Mesendoderm (in vitro differentiated cells): ENCODE measurements at regions not wholly inside any gene's neighbourhood (a gene's known extent, or its start where the extent isn't known, plus 50 kb on each side); places are given as distances from the start of the nearest gene placed in this dataset.

Source experiments
- DNase-seq: peaks from one replicate; pipeline ENCODE4 v3.0.0; 2013
- H2AK5ac ChIP-seq: 2 replicates; pipeline ENCODE4 v1.6.1; 2013; ENCODE audit warnings: low read length, inconsistent platforms
- H2BK120ac ChIP-seq: 2 replicates; pipeline ENCODE4 v1.6.1; 2013; ENCODE audit warnings: low read depth, mild to moderate bottlenecking, low read length, moderate library complexity, mixed read lengths
- H2BK15ac ChIP-seq: replicated peaks from 2 replicates; pipeline ENCODE4 v1.6.1; 2013; ENCODE audit warnings: low read depth, mild to moderate bottlenecking, moderate library complexity
- H2BK5ac ChIP-seq: 2 replicates; pipeline ENCODE4 v1.6.1; 2013; ENCODE audit warnings: low read length, inconsistent platforms
- H3K18ac ChIP-seq: 2 replicates; pipeline ENCODE4 v1.6.1; 2013; ENCODE audit warnings: mild to moderate bottlenecking, low read length, mixed read lengths
- H3K23ac ChIP-seq: one replicate; pipeline ENCODE4 v1.6.1; 2013; ENCODE audit warnings: low read length
- H3K27ac ChIP-seq: 2 replicates; pipeline ENCODE4 v1.5.1; 2013; ENCODE audit warnings: low read depth, mild to moderate bottlenecking, inconsistent platforms, low read length, moderate library complexity
- H3K27me3 ChIP-seq: 2 replicates; pipeline ENCODE4 v1.6.1; 2013; ENCODE audit warnings: low read length, control low read depth, mild to moderate bottlenecking, inconsistent platforms; ENCODE audit not compliant: insufficient read depth, poor library complexity
- H3K36me3 ChIP-seq: 2 replicates; pipeline ENCODE4 v1.6.1; 2013; ENCODE audit warnings: low read length, inconsistent platforms; ENCODE audit not compliant: control insufficient read depth, insufficient read depth
- H3K4ac ChIP-seq: one replicate; pipeline ENCODE4 v1.6.1; 2013; ENCODE audit warnings: low read depth, mild to moderate bottlenecking, low read length, moderate library complexity
- H3K4me1 ChIP-seq: 2 replicates; pipeline ENCODE4 v1.6.1; 2013; ENCODE audit warnings: low read depth, low read length, inconsistent platforms; ENCODE audit not compliant: control insufficient read depth
- H3K4me2 ChIP-seq: 2 replicates; pipeline ENCODE4 v1.6.1; 2013; ENCODE audit warnings: low read length
- H3K4me3 ChIP-seq: 2 replicates; pipeline ENCODE4 v1.5.1; 2013; ENCODE audit warnings: mild to moderate bottlenecking, low read length
- H3K56ac ChIP-seq: one replicate; pipeline ENCODE4 v1.6.1; 2013; ENCODE audit warnings: low read length
- H3K79me1 ChIP-seq: 2 replicates; pipeline ENCODE4 v1.6.1; 2013; ENCODE audit warnings: low read length, inconsistent platforms
- H3K79me2 ChIP-seq: 2 replicates; pipeline ENCODE4 v1.6.1; 2013; ENCODE audit warnings: mild to moderate bottlenecking, low read length; ENCODE audit not compliant: control insufficient read depth, insufficient read depth
- H3K9ac ChIP-seq: 2 replicates; pipeline ENCODE4 v1.6.1; 2013; ENCODE audit warnings: low read length, inconsistent platforms
- H4K5ac ChIP-seq: one replicate; pipeline ENCODE4 v1.6.1; 2013; ENCODE audit warnings: low read length
- H4K8ac ChIP-seq: one replicate; pipeline ENCODE4 v1.6.1; 2013; ENCODE audit warnings: low read depth, mild to moderate bottlenecking, control low read depth, low read length, moderate library complexity
- WGBS: extraction: QIAGEN DNeasy Blood & Tissue Kit; methylation state at CpG from one replicate; pipeline ENCODE4 v1.1.7; 2013; ENCODE audit warnings: low lambda C conversion rate, missing lambda C conversion rate; ENCODE audit not compliant: insufficient coverage; ENCODE audit errors: extremely low coverage; 5-methylcytosine and 5-hydroxymethylcytosine counted together

- H4K8ac ChIP-seq, result no peak overlapping the region
- DNase-seq, result peak; percentile 84
- H3K18ac ChIP-seq, result no peak overlapping the region
- no peak overlapping the region for H2BK120ac ChIP-seq
- H4K5ac ChIP-seq, result no peak overlapping the region
- no CpG with 5 or more reads among the region's 6 CpGs for whole genome bisulfite sequencing
- H3K4me2 ChIP-seq, result no peak overlapping the region
- H3K27me3 ChIP-seq, result no peaks in the 10 kb centered on the region
- H3K4me1 ChIP-seq, result no peaks in the 10 kb centered on the region
- no peaks in the 10 kb centered on the region for H3K79me1 ChIP-seq
- no peak overlapping the region for H3K9ac ChIP-seq
- H2BK15ac ChIP-seq, result no peak overlapping the region
- H3K4ac ChIP-seq, result no peak overlapping the region
- H2AK5ac ChIP-seq, result no peak overlapping the region
- no peak overlapping the region for H2BK5ac ChIP-seq
- no peak overlapping the region for H3K4me3 ChIP-seq
- no peak overlapping the region for H3K56ac ChIP-seq
- H3K27ac ChIP-seq, result no peak overlapping the region
- no peak overlapping the region for H3K23ac ChIP-seq
- no peaks in the 10 kb centered on the region for H3K36me3 ChIP-seq
- H3K79me2 ChIP-seq, result no peaks in the 10 kb centered on the region
These were observed 176.9 kb upstream of the WWC1 start for GRCh38 chr5:168114444-168115017.

GRCh38 chr5:168117469-168117868, 174.0 kb upstream of the WWC1 start:
- Histone ChIP-seq H2BK15ac (no peak overlapping the region), H3K79me1 (no peaks in the 10 kb centered on the region), H3K56ac (no peak overlapping the region), H3K36me3 (no peaks in the 10 kb centered on the region), H3K27ac (no peak overlapping the region), H3K4ac (no peak overlapping the region), H3K4me2 (no peak overlapping the region), H3K4me1 (no peaks in the 10 kb centered on the region), H2AK5ac (no peak overlapping the region), H4K8ac (no peak overlapping the region), H3K9ac (no peak overlapping the region), H3K18ac (no peak overlapping the region), H4K5ac (no peak overlapping the region), H3K27me3 (no peaks in the 10 kb centered on the region), H2BK120ac (no peak overlapping the region), H3K79me2 (no peaks in the 10 kb centered on the region), H2BK5ac (no peak overlapping the region), H3K23ac (no peak overlapping the region), H3K4me3 (no peak overlapping the region)
- WGBS, result no CpG with 5 or more reads among the region's 5 CpGs
- DNase-seq, result no peak

- H2BK5ac ChIP-seq, result no peak overlapping the region
- H2BK120ac ChIP-seq, result no peak overlapping the region
- no peak overlapping the region for H3K9ac ChIP-seq
- no peaks in the 10 kb centered on the region for H3K27me3 ChIP-seq
- H3K4me1 ChIP-seq, result no peaks in the 10 kb centered on the region
- no peak overlapping the region for H4K5ac ChIP-seq
- no peak overlapping the region for H2AK5ac ChIP-seq
- no CpG with 5 or more reads among the region's 16 CpGs for WGBS
- no peak overlapping the region for H3K4ac ChIP-seq
- H3K4me3 ChIP-seq, result no peak overlapping the region
- H4K8ac ChIP-seq, result no peak overlapping the region
- H3K36me3 ChIP-seq, result no peaks in the 10 kb centered on the region
- peak overlapping the region; percentile 10 for H3K56ac ChIP-seq
- H2BK15ac ChIP-seq, result no peak overlapping the region
- H3K18ac ChIP-seq, result no peak overlapping the region
- H3K79me1 ChIP-seq, result no peaks in the 10 kb centered on the region
- no peak for DNase-seq
- H3K23ac ChIP-seq, result no peak overlapping the region
- H3K4me2 ChIP-seq, result no peak overlapping the region
- H3K27ac ChIP-seq, result no peak overlapping the region
- H3K79me2 ChIP-seq, result no peaks in the 10 kb centered on the region
These were observed 173.3 kb upstream of the WWC1 start for GRCh38 chr5:168118042-168118668.

- H3K4me1 ChIP-seq, result no peaks in the 10 kb centered on the region
- H3K9ac ChIP-seq, result no peak overlapping the region
- H3K79me2 ChIP-seq, result no peaks in the 10 kb centered on the region
- H2BK120ac ChIP-seq, result no peak overlapping the region
- no peak overlapping the region for H2AK5ac ChIP-seq
- no peak overlapping the region for H3K27ac ChIP-seq
- no peaks in the 10 kb centered on the region for H3K36me3 ChIP-seq
- no peaks in the 10 kb centered on the region for H3K27me3 ChIP-seq
- no peak overlapping the region for H4K8ac ChIP-seq
- no peak overlapping the region for H2BK15ac ChIP-seq
- WGBS, result no CpG with 5 or more reads among the region's 10 CpGs
- no peak overlapping the region for H2BK5ac ChIP-seq
- H3K56ac ChIP-seq, result no peak overlapping the region
- H3K18ac ChIP-seq, result no peak overlapping the region
- H3K4me3 ChIP-seq, result no peak overlapping the region
- H3K4ac ChIP-seq, result no peak overlapping the region
- no peak overlapping the region for H4K5ac ChIP-seq
- no peak overlapping the region for H3K23ac ChIP-seq
- H3K4me2 ChIP-seq, result no peak overlapping the region
- H3K79me1 ChIP-seq, result no peaks in the 10 kb centered on the region
- no peak for DNase-seq
These were observed 170.9 kb upstream of the WWC1 start for GRCh38 chr5:168120401-168121137.

GRCh38 chr5:168121138-168121494, 170.3 kb upstream of the WWC1 start:
- Histone ChIP-seq H2BK15ac (no peak overlapping the region), H3K4me1 (no peaks in the 10 kb centered on the region), H3K23ac (no peak overlapping the region), H2AK5ac (no peak overlapping the region), H3K79me2 (no peaks in the 10 kb centered on the region), H3K4me3 (no peak overlapping the region), H2BK120ac (no peak overlapping the region), H3K56ac (no peak overlapping the region), H4K8ac (no peak overlapping the region), H3K27me3 (no peaks in the 10 kb centered on the region), H3K36me3 (no peaks in the 10 kb centered on the region), H4K5ac (no peak overlapping the region), H3K18ac (no peak overlapping the region), H3K9ac (no peak overlapping the region), H3K79me1 (no peaks in the 10 kb centered on the region), H3K4me2 (no peak overlapping the region), H2BK5ac (no peak overlapping the region), H3K4ac (no peak overlapping the region), H3K27ac (no peak overlapping the region)
- WGBS, result no CpG with 5 or more reads among the region's 4 CpGs
- no peak for DNase-seq
